NOMO-1 treated with dmso at 0.1 percent for 144 hours (cell line): ENCODE measurements at regions not wholly inside any gene's neighbourhood (a gene's known extent, or its start where the extent isn't known, plus 50 kb on each side); places are given as distances from the start of the nearest gene placed in this dataset.

Source experiments
- DNase-seq: peaks from one replicate; lab custom pipeline; 2025; ENCODE audit not compliant: unreplicated experiment; lab: John Stamatoyannopoulos, UW

- DNase-seq: no peak
These were observed 325.4 kb upstream of the LINC00305 start for GRCh38 chr18:64474255-64474654.

GRCh38 chr18:64449434-64449833, 300.5 kb upstream of the LINC00305 start:
- no peak for DNase-seq

GRCh38 chr18:64444819-64445218, 295.9 kb upstream of the LINC00305 start:
- no peak for DNase-seq

GRCh38 chr18:64438178-64438577, 289.3 kb upstream of the LINC00305 start:
- DNase-seq: peak; percentile 40

GRCh38 chr18:64436111-64436510, 287.2 kb upstream of the LINC00305 start:
- no peak for DNase-seq

GRCh38 chr18:64419156-64419555, 270.3 kb upstream of the LINC00305 start:
- DNase-seq: no peak

- no peak for DNase-seq
These were observed 268.1 kb upstream of the LINC00305 start for GRCh38 chr18:64416990-64417389.

- DNase-seq: no peak
These were observed 266.3 kb upstream of the LINC00305 start for GRCh38 chr18:64415218-64415617.

- no peak for DNase-seq
These were observed 261.8 kb upstream of the LINC00305 start for GRCh38 chr18:64410685-64411084.

GRCh38 chr18:64409511-64409910, 260.6 kb upstream of the LINC00305 start:
- DNase-seq: no peak

- DNase-seq: no peak
These were observed 258.7 kb upstream of the LINC00305 start for GRCh38 chr18:64407606-64408005.

GRCh38 chr18:64405161-64405560, 256.3 kb upstream of the LINC00305 start:
- no peak for DNase-seq

- peak; percentile 51 for DNase-seq
These were observed 255.1 kb upstream of the LINC00305 start for GRCh38 chr18:64403784-64404503.

GRCh38 chr18:64402636-64403035, 253.7 kb upstream of the LINC00305 start:
- DNase-seq: no peak

GRCh38 chr18:64401268-64402060, 252.6 kb upstream of the LINC00305 start:
- no peak for DNase-seq

GRCh38 chr18:64399566-64399965, 250.7 kb upstream of the LINC00305 start:
- no peak for DNase-seq

- DNase-seq: no peak
These were observed 249.4 kb upstream of the LINC00305 start for GRCh38 chr18:64398320-64398719.

GRCh38 chr18:64392202-64392601, 243.3 kb upstream of the LINC00305 start:
- no peak for DNase-seq

- DNase-seq: no peak
These were observed 235.2 kb upstream of the LINC00305 start for GRCh38 chr18:64384101-64384500.

GRCh38 chr18:64380117-64380516, 231.2 kb upstream of the LINC00305 start:
- no peak for DNase-seq

- no peak for DNase-seq
These were observed 230.8 kb upstream of the LINC00305 start for GRCh38 chr18:64379662-64380061.

GRCh38 chr18:64377446-64377845, 228.6 kb upstream of the LINC00305 start:
- DNase-seq: no peak
